HEK293T (cell line): ENCODE measurements at regions not wholly inside any gene's neighbourhood (a gene's known extent, or its start where the extent isn't known, plus 50 kb on each side); places are given as distances from the start of the nearest gene placed in this dataset.

ENCODE experiments used
- BHLHE40 ChIP-seq: fragments of 450-650 bp; IDR thresholded peaks from 2 replicates; pipeline ENCODE4 v1.6.1; 2016; ENCODE audit warnings: mild to moderate bottlenecking, moderate library complexity, borderline replicate concordance
- CTBP1 ChIP-seq: fragments of 450-650 bp; IDR thresholded peaks from 2 replicates; pipeline ENCODE4 v1.6.1; 2016; ENCODE audit warnings: borderline replicate concordance
- FOXM1 ChIP-seq: fragments of 450-650 bp; IDR thresholded peaks from 2 replicates; pipeline ENCODE4 v1.6.1; 2017; ENCODE audit warnings: mild to moderate bottlenecking, borderline replicate concordance
- HDGF ChIP-seq: fragments of 450-650 bp; IDR thresholded peaks from 2 replicates; pipeline ENCODE4 v1.6.1; 2017; ENCODE audit warnings: antibody characterized with exemption, borderline replicate concordance
- PKNOX1 ChIP-seq: fragments of 450-650 bp; IDR thresholded peaks from 2 replicates; pipeline ENCODE4 v1.6.1; 2016
- TARDBP ChIP-seq: fragments of 450-650 bp; IDR thresholded peaks from 2 replicates; pipeline ENCODE4 v1.6.1; 2016

DNA sequence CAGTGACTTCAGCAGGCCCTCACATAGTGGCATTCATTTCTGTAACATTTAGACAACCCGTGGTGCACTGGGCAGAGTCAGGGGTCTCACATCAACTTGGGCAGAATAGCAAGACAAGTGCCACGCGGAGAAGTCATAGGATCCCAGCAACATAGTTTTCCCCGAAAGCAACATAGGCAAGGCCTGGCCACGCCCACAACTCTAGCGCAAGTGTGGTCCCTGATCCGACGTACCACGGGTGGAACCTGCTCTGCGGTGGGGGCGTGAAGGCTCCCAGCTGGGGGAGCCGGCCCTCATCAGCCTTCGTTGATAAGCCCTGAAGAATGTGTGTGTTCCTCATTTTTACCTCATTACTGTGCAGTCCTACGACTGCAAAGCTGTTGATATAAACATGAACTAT lies 261.2 kb downstream of the EIPR1 start:
- TF ChIP-seq CTBP1 (no peak), FOXM1 (no peak), HDGF (no peak), BHLHE40 (no peak), PKNOX1 (no peak), TARDBP (no peak)
